GM23338 (cell line): ENCODE measurements at regions not wholly inside any gene's neighbourhood (a gene's known extent, or its start where the extent isn't known, plus 50 kb on each side); places are given as distances from the start of the nearest gene placed in this dataset.
"Not testable (repeated sequence)": the region's sequence is repeated elsewhere in the genome, so short reads cannot be mapped to it uniquely, and the experiment has no call there.

Experiments used
- CTCF ChIP-seq, 2 experiments: fragments of 200-600 bp in 1 of 2; sonication (generic) in 1 of 2; conservative IDR thresholded peaks; 2 replicates each; pipeline versions ENCODE4 v1.5.1 to v1.6.1; 2016 to 2017; ENCODE audit warnings: antibody characterized with exemption in 2 of 2, low read depth in 2 of 2, mild to moderate bottlenecking in 2 of 2, moderate library complexity in 1 of 2
- EZH2 ChIP-seq: fragments of 200-600 bp; sonication (generic); IDR thresholded peaks from one replicate; pipeline ENCODE4 v1.8.0; 2017; ENCODE audit warnings: antibody characterized with exemption, mild to moderate bottlenecking, low read depth; ENCODE audit not compliant: unreplicated experiment
- POLR2AphosphoS5 ChIP-seq: IDR thresholded peaks from 2 replicates; pipeline ENCODE4 v1.6.1; 2016; ENCODE audit warnings: antibody characterized with exemption, low read depth

DNA sequence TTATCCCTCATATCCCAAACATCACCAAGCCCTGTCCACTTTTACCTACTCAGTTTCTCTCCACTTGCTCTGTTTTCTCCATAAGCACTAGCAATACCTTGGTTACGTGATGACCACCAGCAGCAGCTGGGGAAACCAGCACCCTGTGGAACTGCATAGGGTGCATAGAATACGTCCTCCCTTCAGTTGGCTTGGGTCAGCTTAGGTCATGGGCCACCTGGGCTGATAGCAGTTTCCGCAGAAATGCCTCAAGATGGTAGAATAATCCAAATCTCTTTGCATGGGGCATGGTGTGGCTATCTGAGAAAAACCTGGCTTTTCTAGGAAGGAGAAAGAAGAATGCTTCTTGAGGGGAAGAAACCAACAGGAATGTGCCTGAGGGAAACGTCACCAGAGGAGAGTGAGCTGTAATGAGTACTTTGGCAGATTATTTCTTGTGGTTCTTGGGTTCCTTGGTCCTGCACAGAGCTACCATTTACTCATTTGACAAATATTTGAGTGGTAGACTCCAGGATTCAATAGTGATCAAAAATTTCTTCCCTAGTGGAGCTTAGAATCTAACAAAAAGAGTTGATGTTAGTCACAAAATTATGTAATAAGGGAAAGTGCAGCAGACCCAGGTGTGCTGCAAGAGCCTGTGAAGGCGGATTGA lies 134.3 kb downstream of the CCDC74A start:
- TF ChIP-seq CTCF (conservative IDR thresholded peaks at IDR 0.05; ENCODE audit: low read depth in 2 of 2); EZH2; POLR2AphosphoS5: not testable (repeated sequence)
